Tibial artery (tissue), 4 donors: ENCODE measurements at regions not wholly inside any gene's neighbourhood (a gene's known extent, or its start where the extent isn't known, plus 50 kb on each side); places are given as distances from the start of the nearest gene placed in this dataset.

ENCODE experiments used
- DNase-seq, 2 donors: peaks; one replicate each; pipeline ENCODE4 v3.0.0-alpha.2; 2019
- H3K27ac ChIP-seq, 2 donors: fragments of 200-600 bp; sonication (generic) in 1 of 2; 1 replicate in 1 of 2; 2 replicates in 1 of 2; pipeline ENCODE4 v1.5.1; 2018 to 2019; ENCODE audit warnings: mild to moderate bottlenecking in 1 of 2
- H3K27me3 ChIP-seq, 2 donors: fragments of 200-600 bp; sonication (generic) in 1 of 2; one replicate each; pipeline versions ENCODE4 v1.5.1 to v1.6.0; 2016 to 2019
- H3K36me3 ChIP-seq, 3 donors: fragments of 200-600 bp; sonication (generic) in 2 of 3; one replicate each; pipeline ENCODE4 v1.5.1; 2016 to 2019; ENCODE audit warnings: mild to moderate bottlenecking in 2 of 3
- H3K4me1 ChIP-seq, 4 donors: fragments of 200-600 bp; sonication (generic) in 2 of 4; 1 replicate in 3 of 4; 2 replicates in 1 of 4; pipeline ENCODE4 v1.5.1; 2016 to 2019
- H3K4me3 ChIP-seq, 2 donors: fragments of 200-600 bp; sonication (generic) in 1 of 2; 1 replicate in 1 of 2; 2 replicates in 1 of 2; pipeline ENCODE4 v1.5.1; 2018 to 2019; ENCODE audit warnings: mild to moderate bottlenecking in 2 of 2
- H3K9me3 ChIP-seq, 3 donors: fragments of 200-600 bp; sonication (generic) in 1 of 3; one replicate each; pipeline ENCODE4 v1.5.1; 2016 to 2019
- CTCF ChIP-seq, 2 experiments: fragments of 200-600 bp in 1 of 2; fragments of 450-650 bp in 1 of 2; IDR thresholded peaks; one replicate each; pipeline ENCODE4 v1.5.1; 2017 to 2019; ENCODE audit warnings: antibody characterized with exemption in 2 of 2, mild to moderate bottlenecking in 1 of 2, moderate library complexity in 1 of 2
- intact Hi-C: fragments of 100-400 bp; cut with DNase I; formaldehyde crosslinking; loops from one replicate; pipeline ENCODE4 v1.15.0; 2023; ENCODE audit warnings: low total_unique reads

DNA sequence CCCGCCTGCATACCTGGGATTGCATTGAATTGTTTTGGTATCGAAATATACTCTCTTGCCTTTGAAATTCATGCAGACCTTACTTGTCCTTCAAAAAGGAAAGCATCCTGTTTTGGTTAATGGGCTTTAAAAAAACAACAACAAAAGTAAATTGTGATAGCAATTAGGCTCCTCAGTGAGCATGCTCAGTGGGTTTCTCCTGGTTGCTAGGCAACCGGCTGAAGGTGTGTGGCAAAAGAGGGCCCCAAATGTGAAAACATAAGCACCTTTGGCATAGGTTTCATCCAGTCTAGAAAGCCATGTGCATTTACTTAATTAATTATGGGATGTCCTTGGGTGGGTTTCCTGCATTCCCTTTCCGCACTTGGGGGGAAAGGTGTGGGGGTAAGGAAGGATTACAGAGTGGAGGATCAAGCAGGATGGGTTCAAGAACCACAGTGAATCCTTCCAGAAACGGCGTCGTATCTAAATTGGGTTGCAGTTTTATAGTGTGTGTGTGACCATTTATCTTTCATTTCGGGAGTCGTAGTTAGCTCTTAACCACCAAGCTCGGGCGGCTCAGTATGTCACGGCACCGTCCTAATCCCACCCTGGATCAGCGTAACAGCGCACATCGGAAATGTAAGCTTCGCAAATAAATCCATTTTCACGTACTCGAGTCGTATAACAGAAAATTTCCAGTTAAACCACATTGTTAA lies 274.9 kb upstream of the TCF4 start:
- H3K4me1 ChIP-seq = peaks cover 0 to 13% (median 2%) of the 10 kb centered on the region in 4 donors
- intact Hi-C loops = no loop called here
- no peaks in the 10 kb centered on the region for H3K36me3 ChIP-seq
- TF ChIP-seq CTCF (IDR thresholded peaks at IDR 0.05) = no peak
- no peak for DNase-seq
- no peaks in the 10 kb centered on the region for H3K27me3 ChIP-seq
- H3K27ac ChIP-seq = no peak overlapping the region
- H3K9me3 ChIP-seq = no peaks in the 10 kb centered on the region
- H3K4me3 ChIP-seq = no peak overlapping the region

DNA sequence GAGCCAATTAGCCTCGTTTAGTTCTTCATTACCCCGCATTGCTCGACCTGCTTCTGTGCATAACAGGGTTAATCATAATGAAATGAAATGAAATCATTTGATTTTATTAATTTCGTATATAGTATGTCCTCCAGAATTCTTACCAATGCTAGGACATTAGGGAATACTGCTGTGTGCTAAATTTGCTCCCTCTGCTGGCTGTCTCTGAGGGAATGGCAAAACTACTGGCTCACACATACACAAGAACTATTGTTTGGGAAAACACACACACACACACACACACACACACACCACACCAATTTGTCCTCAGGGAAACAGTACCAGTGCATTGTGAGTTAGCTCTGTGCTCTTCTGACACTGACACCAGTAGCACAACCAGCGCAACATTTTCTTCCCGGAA lies 273.3 kb upstream of the TCF4 start:
- peak in 1 of 2 experiments; percentile 34 for TF ChIP-seq CTCF (IDR thresholded peaks at IDR 0.05)
- Histone ChIP-seq H3K4me1 (peaks cover 0 to 13% (median 2%) of the 10 kb centered on the region in 4 donors), H3K27me3 (no peaks in the 10 kb centered on the region), H3K27ac (no peak overlapping the region), H3K36me3 (no peaks in the 10 kb centered on the region), H3K9me3 (no peaks in the 10 kb centered on the region), H3K4me3 (no peak overlapping the region)
- no peak for DNase-seq
- intact Hi-C loops = no loop called here

- H3K9me3 ChIP-seq = no peaks in the 10 kb centered on the region
- H3K4me3 ChIP-seq = peak overlapping the region; percentile 27 to 42
- DNase-seq = no peak
- H3K27ac ChIP-seq = no peak overlapping the region
- TF ChIP-seq CTCF (IDR thresholded peaks at IDR 0.05) = no peak
- H3K4me1 ChIP-seq = peaks cover 0 to 13% (median 2%) of the 10 kb centered on the region in 4 donors
- H3K36me3 ChIP-seq = no peaks in the 10 kb centered on the region
- H3K27me3 ChIP-seq = no peaks in the 10 kb centered on the region
- intact Hi-C loops = no loop called here
Observed at GRCh38 chr18:55858661-55859515, 270.9 kb upstream of the TCF4 start.

DNA sequence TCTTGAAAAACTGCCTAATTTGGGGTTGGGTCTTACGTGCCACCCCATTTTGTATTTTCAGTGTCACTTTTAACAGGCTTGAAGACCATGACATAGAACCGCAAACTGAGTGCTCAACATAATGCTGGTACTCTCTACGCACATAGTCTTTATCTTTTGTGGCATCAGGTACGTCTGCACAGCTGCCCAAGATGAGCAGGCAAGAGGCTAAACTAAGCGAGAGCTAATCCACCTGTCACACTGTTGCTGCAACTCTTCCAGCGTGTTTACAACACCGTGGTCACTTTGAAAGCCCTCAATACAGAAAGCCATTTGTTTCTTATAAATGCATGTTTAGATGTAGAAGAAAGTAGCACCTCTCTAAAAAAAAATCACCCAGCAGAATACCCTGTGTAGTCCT lies 270.0 kb upstream of the TCF4 start:
- intact Hi-C loops = no loop called here

GRCh38 chr18:55857409-55857808 lies 269.4 kb upstream of the TCF4 start:
- Histone ChIP-seq H3K4me3 (no peak overlapping the region), H3K27me3 (no peaks in the 10 kb centered on the region), H3K36me3 (no peaks in the 10 kb centered on the region), H3K4me1 (peaks cover 0 to 13% (median 2%) of the 10 kb centered on the region in 4 donors), H3K9me3 (no peaks in the 10 kb centered on the region), H3K27ac (no peak overlapping the region)
- no peak for TF ChIP-seq CTCF (IDR thresholded peaks at IDR 0.05)
- intact Hi-C loops = no loop called here
- no peak for DNase-seq

More for the DNA sequence above, 270.0 kb upstream of the TCF4 start:
- Histone ChIP-seq H3K36me3 (no peaks in the 10 kb centered on the region), H3K9me3 (no peaks in the 10 kb centered on the region), H3K4me1 (peaks cover 0 to 13% (median 2%) of the 10 kb centered on the region in 4 donors), H3K4me3 (no peak overlapping the region), H3K27ac (no peak overlapping the region), H3K27me3 (no peaks in the 10 kb centered on the region)
- DNase-seq = no peak
- no peak for TF ChIP-seq CTCF (IDR thresholded peaks at IDR 0.05)
